HepG2 (cell line): ENCODE measurements at regions not wholly inside any gene's neighbourhood (a gene's known extent, or its start where the extent isn't known, plus 50 kb on each side); places are given as distances from the start of the nearest gene placed in this dataset.

Source experiments
- ATAC-seq: fragments of 200-7000 bp; cut with Tn5 transposase; 3 replicates; pipeline ENCODE4 v1.9.1; 2020; ENCODE audit warnings: mild to moderate bottlenecking, moderate library complexity
- BruUV-seq: library from RNA; stranded (reverse); fragments of 400-500 nt; replicated peaks from 2 replicates; lab custom pipeline; 2021; lab: Mats Ljungman, UMichigan
- CTCF ChIA-PET: fragments of 300-600 bp; formaldehyde crosslinking; extraction: SDS; loops from one replicate; lab custom pipeline; 2021; ENCODE audit warnings: low total read pairs, inconsistent platforms, low intra/inter-chr PET ratio; lab: Yijun Ruan, JAX
- POLR2A ChIA-PET: fragments of 350-600 bp; sonication (Branson Sonifier 250); formaldehyde crosslinking; loops from one replicate; lab custom pipeline; 2020; ENCODE audit warnings: antibody characterized with exemption, inconsistent platforms; lab: Yijun Ruan, JAX
- DNase-seq: peaks from one replicate; pipeline ENCODE4 v3.0.0-alpha.2; 2015; ENCODE audit warnings: low spot score
- FAIRE-seq: peaks from 3 replicates; lab custom pipeline; 2011; peaks lifted over from hg19 to GRCh38; lab: Jason Lieb, UNC
- H2AFZ ChIP-seq: one replicate; pipeline ENCODE4 v1.6.1; 2011; ENCODE audit warnings: low read length, inconsistent platforms
- H3K27ac ChIP-seq: fragments of 300-600 bp; 3 replicates; pipeline ENCODE4 v1.8.0; 2011; ENCODE audit warnings: mixed run types, mild to moderate bottlenecking, mixed read lengths, low read length, inconsistent platforms; ENCODE audit not compliant: insufficient read depth; ENCODE audit errors: extremely low read length
- H3K27me3 ChIP-seq, 2 experiments: fragments of 200-600 bp in 1 of 2; 2 replicates in 1 of 2; 3 replicates in 1 of 2; pipeline versions ENCODE4 v1.6.0 to v1.8.0; 2011; ENCODE audit warnings: low read length in 2 of 2, mild to moderate bottlenecking in 2 of 2, moderate library complexity in 2 of 2, inconsistent platforms in 1 of 2; ENCODE audit not compliant: insufficient read depth in 2 of 2, control insufficient read depth in 1 of 2
- H3K36me3 ChIP-seq, 2 experiments: fragments of 200-600 bp in 1 of 2; replicated peaks in 1 of 2; 2 replicates in 1 of 2; 3 replicates in 1 of 2; pipeline versions ENCODE4 v1.5.1 to v1.8.0; 2011; ENCODE audit warnings: low read length in 2 of 2, inconsistent platforms in 1 of 2; ENCODE audit not compliant: insufficient read depth in 2 of 2, control insufficient read depth in 1 of 2
- H3K4me1 ChIP-seq: 2 replicates; pipeline ENCODE4 v1.5.1; 2012; ENCODE audit warnings: low read length, inconsistent platforms; ENCODE audit not compliant: insufficient read depth
- H3K4me2 ChIP-seq: 2 replicates; pipeline ENCODE4 v1.6.0; 2011; ENCODE audit warnings: low read depth, low read length, inconsistent platforms
- H3K4me3 ChIP-seq, 3 experiments: fragments of 200-600 bp in 1 of 3; sonication (generic), shearing (Covaris generic) in 1 of 3; replicated peaks in 1 of 3; 2 replicates each; pipeline ENCODE4 v1.5.1; 2011 to 2016; ENCODE audit warnings: low read length in 3 of 3, inconsistent platforms in 2 of 3, low read depth in 2 of 3, mild to moderate bottlenecking in 2 of 3, control low read depth in 1 of 3, mixed read lengths in 1 of 3; ENCODE audit not compliant: insufficient read depth in 1 of 3
- H3K79me2 ChIP-seq: one replicate; pipeline ENCODE4 v1.6.1; 2011; ENCODE audit warnings: low read length, inconsistent platforms; ENCODE audit not compliant: insufficient read depth
- H3K9ac ChIP-seq: 2 replicates; pipeline ENCODE4 v1.6.0; 2011; ENCODE audit warnings: mild to moderate bottlenecking, low read depth, low read length, inconsistent platforms; ENCODE audit not compliant: insufficient read depth
- H3K9me3 ChIP-seq: 2 replicates; pipeline ENCODE4 v1.5.1; 2012; ENCODE audit warnings: mild to moderate bottlenecking, low read length
- H4K20me1 ChIP-seq: 2 replicates; pipeline ENCODE4 v1.6.0; 2011; ENCODE audit warnings: inconsistent platforms, mild to moderate bottlenecking, low read length, moderate library complexity; ENCODE audit not compliant: insufficient read depth
- BATF2 ChIP-seq: sonication (generic); formaldehyde crosslinking; IDR thresholded peaks from 2 replicates; pipeline ENCODE4 v1.8.0; 2022; ENCODE audit warnings: mild to moderate bottlenecking, missing genetic modification reagents, moderate library complexity
- ERF ChIP-seq: IDR thresholded peaks from 2 replicates; pipeline ENCODE4 v1.6.1; 2018; ENCODE audit warnings: missing biosample characterization, missing genetic modification reagents
- HNF4A ChIP-seq: sonication (generic); formaldehyde crosslinking; IDR thresholded peaks from 2 replicates; pipeline ENCODE4 v1.4.0; 2020; ENCODE audit warnings: missing genetic modification reagents
- HOXA5 ChIP-seq: sonication (generic); formaldehyde crosslinking; IDR thresholded peaks from 2 replicates; pipeline ENCODE4 v1.4.0; 2020; ENCODE audit warnings: missing genetic modification reagents
- MYC ChIP-seq: sonication (generic); formaldehyde crosslinking; IDR thresholded peaks from 2 replicates; pipeline ENCODE4 v1.9.0; 2021; ENCODE audit warnings: missing genetic modification reagents, borderline replicate concordance
- NR2F2 ChIP-seq: IDR thresholded peaks from 2 replicates; pipeline ENCODE4 v1.6.1; 2012; ENCODE audit warnings: low read depth, inconsistent platforms, borderline replicate concordance
- ONECUT2 ChIP-seq: sonication (generic); formaldehyde crosslinking; IDR thresholded peaks from 2 replicates; pipeline ENCODE4 v1.4.0; 2020; ENCODE audit warnings: missing genetic modification reagents
- PAWR ChIP-seq: sonication (generic); formaldehyde crosslinking; IDR thresholded peaks from 2 replicates; pipeline ENCODE4 v1.4.0; 2020; ENCODE audit warnings: missing genetic modification reagents, mild to moderate bottlenecking, borderline replicate concordance
- POGZ ChIP-seq: sonication (generic); formaldehyde crosslinking; IDR thresholded peaks from 2 replicates; pipeline ENCODE4 v1.4.0; 2020; ENCODE audit warnings: mild to moderate bottlenecking, missing genetic modification reagents
- RXRB ChIP-seq: IDR thresholded peaks from 2 replicates; pipeline ENCODE4 v1.6.1; 2016; ENCODE audit warnings: borderline replicate concordance, missing genetic modification reagents, missing compliant biosample characterization
- SP5 ChIP-seq: IDR thresholded peaks from 2 replicates; pipeline ENCODE4 v1.6.1; 2016; ENCODE audit warnings: low read depth, borderline replicate concordance
- ZNF383 ChIP-seq: sonication (generic); formaldehyde crosslinking; IDR thresholded peaks from 2 replicates; pipeline ENCODE4 v1.4.0; 2020; ENCODE audit warnings: missing genetic modification reagents, mild to moderate bottlenecking, borderline replicate concordance
- ZNF644 ChIP-seq: IDR thresholded peaks from 2 replicates; pipeline ENCODE4 v1.6.1; 2016; ENCODE audit warnings: low read depth
- ZNF772 ChIP-seq: sonication (generic); formaldehyde crosslinking; IDR thresholded peaks from 2 replicates; pipeline ENCODE4 v1.5.0; 2020; ENCODE audit warnings: mild to moderate bottlenecking, missing genetic modification reagents
- ZNF775 ChIP-seq: sonication (generic); formaldehyde crosslinking; IDR thresholded peaks from 2 replicates; pipeline ENCODE4 v1.4.0; 2020; ENCODE audit warnings: missing genetic modification reagents, mild to moderate bottlenecking, moderate library complexity, borderline replicate concordance
- WGBS: methylation state at CpG from one replicate; pipeline ENCODE4 v1.1.6; 2017; ENCODE audit warnings: low lambda C conversion rate; 5-methylcytosine and 5-hydroxymethylcytosine counted together
- in situ Hi-C: cut with HindIII; loops from 2 replicates; pipeline ENCODE4 v1.10.0; 2017; ENCODE audit warnings: low pct_unique_long_range_greater_than_20kb; ENCODE audit not compliant: extremely low pct_ligation_motif_present
- intact Hi-C: fragments of 100-400 bp; cut with micrococcal nuclease; formaldehyde crosslinking; loops from one replicate; pipeline ENCODE4 v1.10.0; 2022; ENCODE audit not compliant: unreplicated experiment
- TF ChIP-seq, protein P1 (sequence below): sonication (generic); formaldehyde crosslinking; IDR thresholded peaks from 2 replicates; pipeline ENCODE4 v1.4.0; 2020; ENCODE audit warnings: missing genetic modification reagents, low read depth, mild to moderate bottlenecking, borderline replicate concordance
- TF ChIP-seq, protein P2 (sequence below): sonication (generic); formaldehyde crosslinking; conservative IDR thresholded peaks from 2 replicates; pipeline ENCODE4 v1.4.0; 2020; ENCODE audit warnings: mild to moderate bottlenecking, missing genetic modification reagents, moderate library complexity
- TF ChIP-seq, protein P3 (sequence below): IDR thresholded peaks from 2 replicates; pipeline ENCODE4 v1.6.1; 2016; ENCODE audit warnings: mild to moderate bottlenecking, missing biosample characterization, missing genetic modification reagents

DNA sequence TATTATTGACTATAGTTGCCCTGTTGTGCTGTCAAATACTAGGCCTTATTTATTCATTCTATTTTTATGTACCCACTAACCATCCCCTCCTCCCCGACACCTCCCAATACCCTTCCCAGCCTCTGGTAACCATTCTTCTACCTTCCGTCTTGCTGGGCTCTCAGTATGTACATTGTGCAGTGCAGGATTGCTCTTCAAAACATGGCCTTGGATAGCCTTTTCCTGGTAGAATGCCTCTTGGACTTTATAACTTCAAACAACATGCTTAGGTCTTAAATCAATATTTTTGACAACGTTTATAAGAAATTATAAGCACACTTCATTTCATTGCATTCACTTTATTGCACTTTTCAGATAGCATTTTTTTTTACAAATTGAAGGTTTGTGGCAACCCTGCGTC, 172.6 kb upstream of the ACTBL2 start:
- WGBS = 46% methylated on average over 4 of the region's 4 CpGs
- no peak for FAIRE-seq
- intact Hi-C loops = no loop called here
- TF ChIP-seq HNF4A = peak; percentile 47
- no peak for TF ChIP-seq ZNF775
- peak; percentile 76 for TF ChIP-seq ZNF644 (CRISPR knock-in tag)
- no peak for TF ChIP-seq ZNF772
- TF ChIP-seq ERF (CRISPR knock-in tag) = no peak
- TF ChIP-seq SP5 (CRISPR knock-in tag) = no peak
- no peak for TF ChIP-seq MYC (CRISPR knock-in tag)
- TF ChIP-seq ONECUT2 = no peak
- no peak for TF ChIP-seq POGZ
- TF ChIP-seq BATF2 (CRISPR knock-in tag) = no peak
- no peak for TF ChIP-seq NR2F2
- TF ChIP-seq PAWR (CRISPR knock-in tag) = no peak
- TF ChIP-seq, protein P1, sequence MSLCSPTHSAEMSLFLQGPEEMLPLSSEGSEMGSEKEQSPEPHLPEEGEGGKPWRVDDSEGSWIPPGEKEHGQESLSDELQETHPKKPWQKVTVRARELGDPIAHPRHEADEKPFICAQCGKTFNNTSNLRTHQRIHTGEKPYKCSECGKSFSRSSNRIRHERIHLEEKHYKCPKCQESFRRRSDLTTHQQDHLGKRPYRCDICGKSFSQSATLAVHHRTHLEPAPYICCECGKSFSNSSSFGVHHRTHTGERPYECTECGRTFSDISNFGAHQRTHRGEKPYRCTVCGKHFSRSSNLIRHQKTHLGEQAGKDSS (CRISPR knock-in tag) = no peak
- TF ChIP-seq RXRB (CRISPR knock-in tag) = 0 out of 2 replicates have a peak, but pooled peaks have one; percentile 22
- TF ChIP-seq, protein P2, sequence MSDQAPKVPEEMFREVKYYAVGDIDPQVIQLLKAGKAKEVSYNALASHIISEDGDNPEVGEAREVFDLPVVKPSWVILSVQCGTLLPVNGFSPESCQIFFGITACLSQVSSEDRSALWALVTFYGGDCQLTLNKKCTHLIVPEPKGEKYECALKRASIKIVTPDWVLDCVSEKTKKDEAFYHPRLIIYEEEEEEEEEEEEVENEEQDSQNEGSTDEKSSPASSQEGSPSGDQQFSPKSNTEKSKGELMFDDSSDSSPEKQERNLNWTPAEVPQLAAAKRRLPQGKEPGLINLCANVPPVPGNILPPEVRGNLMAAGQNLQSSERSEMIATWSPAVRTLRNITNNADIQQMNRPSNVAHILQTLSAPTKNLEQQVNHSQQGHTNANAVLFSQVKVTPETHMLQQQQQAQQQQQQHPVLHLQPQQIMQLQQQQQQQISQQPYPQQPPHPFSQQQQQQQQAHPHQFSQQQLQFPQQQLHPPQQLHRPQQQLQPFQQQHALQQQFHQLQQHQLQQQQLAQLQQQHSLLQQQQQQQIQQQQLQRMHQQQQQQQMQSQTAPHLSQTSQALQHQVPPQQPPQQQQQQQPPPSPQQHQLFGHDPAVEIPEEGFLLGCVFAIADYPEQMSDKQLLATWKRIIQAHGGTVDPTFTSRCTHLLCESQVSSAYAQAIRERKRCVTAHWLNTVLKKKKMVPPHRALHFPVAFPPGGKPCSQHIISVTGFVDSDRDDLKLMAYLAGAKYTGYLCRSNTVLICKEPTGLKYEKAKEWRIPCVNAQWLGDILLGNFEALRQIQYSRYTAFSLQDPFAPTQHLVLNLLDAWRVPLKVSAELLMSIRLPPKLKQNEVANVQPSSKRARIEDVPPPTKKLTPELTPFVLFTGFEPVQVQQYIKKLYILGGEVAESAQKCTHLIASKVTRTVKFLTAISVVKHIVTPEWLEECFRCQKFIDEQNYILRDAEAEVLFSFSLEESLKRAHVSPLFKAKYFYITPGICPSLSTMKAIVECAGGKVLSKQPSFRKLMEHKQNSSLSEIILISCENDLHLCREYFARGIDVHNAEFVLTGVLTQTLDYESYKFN (CRISPR knock-in tag) = peak; percentile 58; the same call in 1 of the 2 replicates
- TF ChIP-seq HOXA5 (CRISPR knock-in tag) = no peak
- TF ChIP-seq, protein P3, sequence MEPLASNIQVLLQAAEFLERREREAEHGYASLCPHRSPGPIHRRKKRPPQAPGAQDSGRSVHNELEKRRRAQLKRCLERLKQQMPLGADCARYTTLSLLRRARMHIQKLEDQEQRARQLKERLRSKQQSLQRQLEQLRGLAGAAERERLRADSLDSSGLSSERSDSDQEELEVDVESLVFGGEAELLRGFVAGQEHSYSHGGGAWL (CRISPR knock-in tag) = no peak
- TF ChIP-seq ZNF383 = no peak

More for the DNA sequence above, 172.6 kb upstream of the ACTBL2 start:
- H3K79me2 ChIP-seq = no peaks in the 10 kb centered on the region
- H4K20me1 ChIP-seq = no peaks in the 10 kb centered on the region
- in situ Hi-C loops = loop anchor here (10.0 kb wide), 1 partner anchor 810 kb away; the partner anchor contains the start of gene PLK2
- H3K9me3 ChIP-seq = no peaks in the 10 kb centered on the region
- H3K36me3 ChIP-seq = no peaks in the 10 kb centered on the region
- H3K4me2 ChIP-seq = no peak overlapping the region
- ChIA-PET POLR2A (no interaction called here), CTCF (no interaction called here)
- BruUV-seq = no TSS peak
- H3K9ac ChIP-seq = no peak overlapping the region
- H2AFZ ChIP-seq = no peak overlapping the region
- H3K4me1 ChIP-seq = peaks cover 28% of the 10 kb centered on the region
- no peaks in the 10 kb centered on the region for H3K27me3 ChIP-seq
- ATAC-seq (no peak), DNase-seq (no peak)
- no peak overlapping the region for H3K27ac ChIP-seq
- no peak overlapping the region for H3K4me3 ChIP-seq
